HepG2 (cell line): ENCODE measurements at regions not wholly inside any gene's neighbourhood (a gene's known extent, or its start where the extent isn't known, plus 50 kb on each side); places are given as distances from the start of the nearest gene placed in this dataset.

Experiments
- ATAC-seq: fragments of 200-7000 bp; cut with Tn5 transposase; 3 replicates; pipeline ENCODE4 v1.9.1; 2020; ENCODE audit warnings: mild to moderate bottlenecking, moderate library complexity
- BruUV-seq: library from RNA; stranded (reverse); fragments of 400-500 nt; replicated peaks from 2 replicates; lab custom pipeline; 2021; lab: Mats Ljungman, UMichigan
- CTCF ChIA-PET: fragments of 300-600 bp; formaldehyde crosslinking; extraction: SDS; loops from one replicate; lab custom pipeline; 2021; ENCODE audit warnings: low total read pairs, inconsistent platforms, low intra/inter-chr PET ratio; lab: Yijun Ruan, JAX
- POLR2A ChIA-PET: fragments of 350-600 bp; sonication (Branson Sonifier 250); formaldehyde crosslinking; loops from one replicate; lab custom pipeline; 2020; ENCODE audit warnings: antibody characterized with exemption, inconsistent platforms; lab: Yijun Ruan, JAX
- DNase-seq: peaks from one replicate; pipeline ENCODE4 v3.0.0-alpha.2; 2015; ENCODE audit warnings: low spot score
- FAIRE-seq: peaks from 3 replicates; lab custom pipeline; 2011; peaks lifted over from hg19 to GRCh38; lab: Jason Lieb, UNC
- H2AFZ ChIP-seq: one replicate; pipeline ENCODE4 v1.6.1; 2011; ENCODE audit warnings: low read length, inconsistent platforms
- H3K27ac ChIP-seq: fragments of 300-600 bp; 3 replicates; pipeline ENCODE4 v1.8.0; 2011; ENCODE audit warnings: mixed run types, mild to moderate bottlenecking, mixed read lengths, low read length, inconsistent platforms; ENCODE audit not compliant: insufficient read depth; ENCODE audit errors: extremely low read length
- H3K27me3 ChIP-seq, 2 experiments: fragments of 200-600 bp in 1 of 2; 2 replicates in 1 of 2; 3 replicates in 1 of 2; pipeline versions ENCODE4 v1.6.0 to v1.8.0; 2011; ENCODE audit warnings: low read length in 2 of 2, mild to moderate bottlenecking in 2 of 2, moderate library complexity in 2 of 2, inconsistent platforms in 1 of 2; ENCODE audit not compliant: insufficient read depth in 2 of 2, control insufficient read depth in 1 of 2
- H3K36me3 ChIP-seq, 2 experiments: fragments of 200-600 bp in 1 of 2; replicated peaks in 1 of 2; 2 replicates in 1 of 2; 3 replicates in 1 of 2; pipeline versions ENCODE4 v1.5.1 to v1.8.0; 2011; ENCODE audit warnings: low read length in 2 of 2, inconsistent platforms in 1 of 2; ENCODE audit not compliant: insufficient read depth in 2 of 2, control insufficient read depth in 1 of 2
- H3K4me1 ChIP-seq: 2 replicates; pipeline ENCODE4 v1.5.1; 2012; ENCODE audit warnings: low read length, inconsistent platforms; ENCODE audit not compliant: insufficient read depth
- H3K4me2 ChIP-seq: 2 replicates; pipeline ENCODE4 v1.6.0; 2011; ENCODE audit warnings: low read depth, low read length, inconsistent platforms
- H3K4me3 ChIP-seq, 3 experiments: fragments of 200-600 bp in 1 of 3; sonication (generic), shearing (Covaris generic) in 1 of 3; replicated peaks in 1 of 3; 2 replicates each; pipeline ENCODE4 v1.5.1; 2011 to 2016; ENCODE audit warnings: low read length in 3 of 3, inconsistent platforms in 2 of 3, low read depth in 2 of 3, mild to moderate bottlenecking in 2 of 3, control low read depth in 1 of 3, mixed read lengths in 1 of 3; ENCODE audit not compliant: insufficient read depth in 1 of 3
- H3K79me2 ChIP-seq: one replicate; pipeline ENCODE4 v1.6.1; 2011; ENCODE audit warnings: low read length, inconsistent platforms; ENCODE audit not compliant: insufficient read depth
- H3K9ac ChIP-seq: 2 replicates; pipeline ENCODE4 v1.6.0; 2011; ENCODE audit warnings: mild to moderate bottlenecking, low read depth, low read length, inconsistent platforms; ENCODE audit not compliant: insufficient read depth
- H3K9me3 ChIP-seq: 2 replicates; pipeline ENCODE4 v1.5.1; 2012; ENCODE audit warnings: mild to moderate bottlenecking, low read length
- H4K20me1 ChIP-seq: 2 replicates; pipeline ENCODE4 v1.6.0; 2011; ENCODE audit warnings: inconsistent platforms, mild to moderate bottlenecking, low read length, moderate library complexity; ENCODE audit not compliant: insufficient read depth
- AHR ChIP-seq: IDR thresholded peaks from 2 replicates; pipeline ENCODE4 v1.6.1; 2018; ENCODE audit warnings: missing genetic modification reagents, missing compliant biosample characterization
- CHCHD3 ChIP-seq: sonication (generic); formaldehyde crosslinking; IDR thresholded peaks from 2 replicates; pipeline ENCODE4 v1.8.0; 2022; ENCODE audit warnings: mild to moderate bottlenecking, missing genetic modification reagents, moderate library complexity
- LRRFIP1 ChIP-seq: sonication (generic); formaldehyde crosslinking; conservative IDR thresholded peaks from 2 replicates; pipeline ENCODE4 v1.4.0; 2020; ENCODE audit warnings: missing genetic modification reagents
- MYPOP ChIP-seq: sonication (generic); formaldehyde crosslinking; IDR thresholded peaks from 2 replicates; pipeline ENCODE4 v1.8.1; 2023; ENCODE audit warnings: mild to moderate bottlenecking, moderate library complexity, missing genetic modification reagents
- TBP ChIP-seq: sonication (generic); formaldehyde crosslinking; IDR thresholded peaks from 2 replicates; pipeline ENCODE4 v1.5.0; 2020; ENCODE audit warnings: missing genetic modification reagents
- TRIM24 ChIP-seq: sonication (generic); formaldehyde crosslinking; IDR thresholded peaks from 2 replicates; pipeline ENCODE4 v1.8.0; 2022; ENCODE audit warnings: mild to moderate bottlenecking, missing genetic modification reagents
- ZFP90 ChIP-seq: sonication (generic); formaldehyde crosslinking; IDR thresholded peaks from 2 replicates; pipeline ENCODE4 v1.8.0; 2022; ENCODE audit warnings: missing genetic modification reagents, mild to moderate bottlenecking, inconsistent platforms, borderline replicate concordance
- ZNF275 ChIP-seq: sonication (generic); formaldehyde crosslinking; IDR thresholded peaks from 2 replicates; pipeline ENCODE4 v1.8.0; 2022; ENCODE audit warnings: missing genetic modification reagents, mild to moderate bottlenecking, inconsistent platforms, borderline replicate concordance
- ZNF329 ChIP-seq: sonication (generic); formaldehyde crosslinking; IDR thresholded peaks from 2 replicates; pipeline ENCODE4 v1.9.0; 2021; ENCODE audit warnings: low read depth, mild to moderate bottlenecking, missing genetic modification reagents
- ZNF597 ChIP-seq: sonication (generic); formaldehyde crosslinking; IDR thresholded peaks from 2 replicates; pipeline ENCODE4 v1.5.0; 2020; ENCODE audit warnings: missing genetic modification reagents
- WGBS: methylation state at CpG from one replicate; pipeline ENCODE4 v1.1.6; 2017; ENCODE audit warnings: low lambda C conversion rate; 5-methylcytosine and 5-hydroxymethylcytosine counted together
- in situ Hi-C: cut with HindIII; loops from 2 replicates; pipeline ENCODE4 v1.10.0; 2017; ENCODE audit warnings: low pct_unique_long_range_greater_than_20kb; ENCODE audit not compliant: extremely low pct_ligation_motif_present
- intact Hi-C: fragments of 100-400 bp; cut with micrococcal nuclease; formaldehyde crosslinking; loops from one replicate; pipeline ENCODE4 v1.10.0; 2022; ENCODE audit not compliant: unreplicated experiment

GRCh38 chr3:130827486-130827885 is 66.4 kb upstream of the ATP2C1 start:
- Histone ChIP-seq H3K79me2 (no peaks in the 10 kb centered on the region), H3K27ac (no peak overlapping the region), H2AFZ (no peak overlapping the region), H3K9me3 (no peaks in the 10 kb centered on the region), H3K9ac (no peak overlapping the region), H3K36me3 (no peaks in the 10 kb centered on the region), H3K4me3 (no peak overlapping the region), H3K4me1 (no peaks in the 10 kb centered on the region), H3K27me3 (peaks cover 0 to 4% of the 10 kb centered on the region in 2 experiments; a peak in 1 of 5 replicates), H4K20me1 (no peaks in the 10 kb centered on the region), H3K4me2 (no peak overlapping the region)
- POLR2A ChIA-PET, result no interaction called here
- FAIRE-seq (no peak), ATAC-seq (no peak), DNase-seq (no peak)
- TF ChIP-seq AHR (CRISPR knock-in tag), result no peak
- no peak for TF ChIP-seq CHCHD3
- no peak for TF ChIP-seq ZNF275
- TF ChIP-seq TRIM24 (CRISPR knock-in tag), result no peak
- no peak for TF ChIP-seq TBP
- no peak for TF ChIP-seq MYPOP (CRISPR knock-in tag)
- TF ChIP-seq ZFP90 (CRISPR knock-in tag), result no peak
- no peak for TF ChIP-seq ZNF597 (CRISPR knock-in tag)
- no peak for TF ChIP-seq ZNF329
- TF ChIP-seq LRRFIP1 (CRISPR knock-in tag), result no peak
- in situ Hi-C loops, result no loop called here
- WGBS, result 60% methylated on average over 11 of the region's 11 CpGs
- no TSS peak for BruUV-seq
- CTCF ChIA-PET, result no interaction called here
- intact Hi-C loops, result no loop called here
